ENCODE measurements at regions not wholly inside any gene's neighbourhood (a gene's known extent, or its start where the extent isn't known, plus 50 kb on each side); places are given as distances from the start of the nearest gene placed in this dataset.

DNA sequence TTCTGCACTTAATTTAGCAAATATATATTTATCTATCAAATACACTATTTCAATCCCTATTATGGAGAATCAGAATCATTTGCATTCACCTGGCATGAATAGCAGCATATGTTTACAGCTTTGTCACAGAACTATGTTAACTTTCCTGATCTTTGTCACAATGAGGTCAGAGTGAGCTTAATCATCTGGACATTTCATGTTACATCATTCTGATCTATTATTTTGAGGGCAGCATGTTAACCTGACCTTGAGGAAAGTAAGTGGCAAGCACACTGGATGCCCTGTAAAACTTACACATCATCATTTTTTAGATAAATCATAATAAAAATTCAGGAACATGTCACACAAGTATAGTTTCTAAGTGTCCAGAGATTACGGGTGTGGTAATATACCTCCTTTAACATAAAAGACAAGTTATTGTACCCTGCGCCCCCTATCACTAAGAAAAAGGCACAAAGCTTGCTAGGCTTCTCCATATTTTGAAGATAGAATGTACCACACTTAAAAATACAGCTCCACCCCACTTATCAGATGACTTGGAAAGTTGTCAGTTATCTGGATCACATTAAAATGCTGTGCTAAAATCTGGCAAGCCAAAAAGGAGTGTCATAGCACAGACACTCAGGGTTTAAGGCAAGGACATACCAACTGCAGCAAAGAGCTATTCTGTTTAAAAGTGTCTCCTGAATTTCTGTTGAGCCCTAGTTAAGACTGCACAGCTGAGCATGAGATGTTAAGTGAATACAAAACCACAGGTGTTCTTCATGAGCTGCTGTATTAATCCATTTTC is 182.7 kb upstream of the FAT4 start:
- TF ChIP-seq POLR2A (IDR thresholded peaks at IDR 0.05) (no peak), EP300 (IDR thresholded peaks at IDR 0.05) (no peak)
- TF ChIP-seq, protein P1, sequence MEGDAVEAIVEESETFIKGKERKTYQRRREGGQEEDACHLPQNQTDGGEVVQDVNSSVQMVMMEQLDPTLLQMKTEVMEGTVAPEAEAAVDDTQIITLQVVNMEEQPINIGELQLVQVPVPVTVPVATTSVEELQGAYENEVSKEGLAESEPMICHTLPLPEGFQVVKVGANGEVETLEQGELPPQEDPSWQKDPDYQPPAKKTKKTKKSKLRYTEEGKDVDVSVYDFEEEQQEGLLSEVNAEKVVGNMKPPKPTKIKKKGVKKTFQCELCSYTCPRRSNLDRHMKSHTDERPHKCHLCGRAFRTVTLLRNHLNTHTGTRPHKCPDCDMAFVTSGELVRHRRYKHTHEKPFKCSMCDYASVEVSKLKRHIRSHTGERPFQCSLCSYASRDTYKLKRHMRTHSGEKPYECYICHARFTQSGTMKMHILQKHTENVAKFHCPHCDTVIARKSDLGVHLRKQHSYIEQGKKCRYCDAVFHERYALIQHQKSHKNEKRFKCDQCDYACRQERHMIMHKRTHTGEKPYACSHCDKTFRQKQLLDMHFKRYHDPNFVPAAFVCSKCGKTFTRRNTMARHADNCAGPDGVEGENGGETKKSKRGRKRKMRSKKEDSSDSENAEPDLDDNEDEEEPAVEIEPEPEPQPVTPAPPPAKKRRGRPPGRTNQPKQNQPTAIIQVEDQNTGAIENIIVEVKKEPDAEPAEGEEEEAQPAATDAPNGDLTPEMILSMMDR (IDR thresholded peaks at IDR 0.05): no peak
